A549 (cell line): ENCODE measurements at regions not wholly inside any gene's neighbourhood (a gene's known extent, or its start where the extent isn't known, plus 50 kb on each side); places are given as distances from the start of the nearest gene placed in this dataset.

Experiments
- ATAC-seq, 2 experiments: fragments of 200-7000 bp in 1 of 2; fragments of >200 bp in 1 of 2; cut with Nextera tagmentation in 1 of 2; cut with Tn5 transposase in 1 of 2; 3 replicates each; pipeline versions ENCODE4 v1.8.0 to v1.9.1; 2018 to 2020; ENCODE audit warnings: mild to moderate bottlenecking in 1 of 2, moderate library complexity in 1 of 2
- CTCF ChIA-PET: fragments of 300-600 bp; sonication (Branson Sonifier 250); formaldehyde crosslinking; extraction: SDS; loops from one replicate; lab custom pipeline; 2021; ENCODE audit warnings: antibody characterized with exemption, inconsistent platforms; lab: Yijun Ruan, JAX
- POLR2A ChIA-PET: fragments of 350-600 bp; formaldehyde crosslinking; extraction: SDS; loops from one replicate; lab custom pipeline; 2021; ENCODE audit warnings: antibody characterized with exemption, inconsistent platforms; lab: Yijun Ruan, JAX
- DNase-seq, 2 experiments: peaks; one replicate each; pipeline versions ENCODE4 v3.0.0 to v3.0.0-alpha.2; 2011 to 2016; ENCODE audit warnings: low read depth in 1 of 2, low spot score in 1 of 2
- FAIRE-seq: peaks from 2 replicates; lab custom pipeline; 2011; peaks lifted over from hg19 to GRCh38; lab: Jason Lieb, UNC
- H3K27ac ChIP-seq, 2 experiments: fragments of >200 bp; sonication (Bioruptor Twin); formaldehyde crosslinking; 3 replicates each; pipeline ENCODE4 v1.5.1; 2016 to 2017
- H3K4me1 ChIP-seq: fragments of >200 bp; sonication (Bioruptor Twin); formaldehyde crosslinking; 3 replicates; pipeline ENCODE4 v1.6.1; 2016
- H3K4me2 ChIP-seq: fragments of >200 bp; sonication (Bioruptor Twin); formaldehyde crosslinking; 3 replicates; pipeline ENCODE4 v1.6.1; 2016
- H3K4me3 ChIP-seq: fragments of >200 bp; sonication (Bioruptor Twin); formaldehyde crosslinking; 3 replicates; pipeline ENCODE4 v1.5.1; 2016
- H3K9me3 ChIP-seq: fragments of >200 bp; sonication (Bioruptor Twin); formaldehyde crosslinking; 3 replicates; pipeline ENCODE4 v1.6.1; 2016
- ATOH8 ChIP-seq: fragments of 250-450 bp; sonication (Bioruptor Pico); IDR thresholded peaks from 2 replicates; pipeline ENCODE4 v1.5.0; 2020; ENCODE audit warnings: low read depth, mild to moderate bottlenecking, moderate library complexity
- BHLHE40 ChIP-seq: IDR thresholded peaks from 2 replicates; pipeline ENCODE4 v1.6.1; 2012; ENCODE audit warnings: low read depth, low read length, inconsistent platforms
- CBX8 ChIP-seq: fragments of 200-600 bp; sonication (generic); IDR thresholded peaks from 2 replicates; pipeline ENCODE4 v1.6.1; 2016
- CEBPB ChIP-seq, 2 experiments: fragments of >200 bp in 1 of 2; sonication (Bioruptor Twin) in 1 of 2; formaldehyde crosslinking in 1 of 2; IDR thresholded peaks; 2 replicates each; pipeline ENCODE4 v1.6.1; 2012 to 2016
- CHD4 ChIP-seq: fragments of 200-600 bp; sonication (generic); IDR thresholded peaks from 2 replicates; pipeline ENCODE4 v1.6.1; 2016; ENCODE audit warnings: antibody characterized with exemption, mild to moderate bottlenecking, borderline replicate concordance
- EP300 ChIP-seq, 2 experiments: fragments of >200 bp; sonication (Bioruptor Twin); formaldehyde crosslinking; IDR thresholded peaks; 2 replicates in 1 of 2; 3 replicates in 1 of 2; pipeline ENCODE4 v1.6.1; 2016 to 2017
- ESRRA ChIP-seq: fragments of 150-350 bp; IDR thresholded peaks from 2 replicates; pipeline ENCODE4 v1.6.1; 2014; ENCODE audit warnings: mild to moderate bottlenecking, low read length, borderline replicate concordance
- FOSL2 ChIP-seq, 2 experiments: fragments of 450-650 bp in 1 of 2; fragments of >200 bp in 1 of 2; sonication (Bioruptor Twin) in 1 of 2; formaldehyde crosslinking; IDR thresholded peaks; 2 replicates each; pipeline versions ENCODE4 v1.5.0 to v1.6.1; 2016 to 2020; ENCODE audit warnings: mild to moderate bottlenecking in 1 of 2, moderate library complexity in 1 of 2
- FOXS1 ChIP-seq: fragments of 250-450 bp; sonication (Bioruptor Pico); IDR thresholded peaks from 2 replicates; pipeline ENCODE4 v1.5.0; 2020; ENCODE audit warnings: mild to moderate bottlenecking, moderate library complexity
- HES2 ChIP-seq: fragments of >200 bp; sonication (Bioruptor Twin); formaldehyde crosslinking; IDR thresholded peaks from 2 replicates; pipeline ENCODE4 v1.6.1; 2016
- HMGXB4 ChIP-seq: fragments of 250-450 bp; sonication (Bioruptor Pico); IDR thresholded peaks from 2 replicates; pipeline ENCODE4 v1.5.0; 2021; ENCODE audit warnings: mild to moderate bottlenecking, moderate library complexity, borderline replicate concordance
- JUN ChIP-seq, 2 experiments: fragments of >200 bp; sonication (Bioruptor Twin); formaldehyde crosslinking; IDR thresholded peaks; 2 replicates in 1 of 2; 3 replicates in 1 of 2; pipeline ENCODE4 v1.6.1; 2016 to 2017
- KDM1A ChIP-seq: fragments of 200-600 bp; sonication (generic); IDR thresholded peaks from 2 replicates; pipeline ENCODE4 v1.6.1; 2016; ENCODE audit warnings: low read depth, mild to moderate bottlenecking
- KDM5A ChIP-seq: fragments of 200-600 bp; sonication (generic); IDR thresholded peaks from 2 replicates; pipeline ENCODE4 v1.6.1; 2016; ENCODE audit warnings: antibody characterized with exemption, mild to moderate bottlenecking
- MAX ChIP-seq: IDR thresholded peaks from 2 replicates; pipeline ENCODE4 v1.6.1; 2012
- MYC ChIP-seq: IDR thresholded peaks from 2 replicates; pipeline ENCODE4 v1.6.1; 2012; ENCODE audit warnings: mild to moderate bottlenecking, inconsistent platforms, low read length, improper control_type of control experiment, borderline replicate concordance
- NPAS2 ChIP-seq: fragments of 250-450 bp; sonication (Bioruptor Pico); IDR thresholded peaks from 2 replicates; pipeline ENCODE4 v1.8.0; 2022; ENCODE audit warnings: mild to moderate bottlenecking, moderate library complexity, borderline replicate concordance
- PBX3 ChIP-seq: IDR thresholded peaks from 2 replicates; pipeline ENCODE4 v1.6.1; 2012
- PHF8 ChIP-seq: fragments of 200-600 bp; sonication (generic); IDR thresholded peaks from 2 replicates; pipeline ENCODE4 v1.6.1; 2016; ENCODE audit warnings: low read depth, mild to moderate bottlenecking, antibody characterized with exemption, moderate library complexity, borderline replicate concordance
- RNF2 ChIP-seq: fragments of 200-600 bp; sonication (generic); IDR thresholded peaks from 2 replicates; pipeline ENCODE4 v1.6.1; 2016; ENCODE audit warnings: low read depth, mild to moderate bottlenecking, antibody characterized with exemption, moderate library complexity, borderline replicate concordance
- SMC3 ChIP-seq: fragments of >200 bp; sonication (Bioruptor Twin); formaldehyde crosslinking; IDR thresholded peaks from 3 replicates; pipeline ENCODE4 v1.6.1; 2018; ENCODE audit warnings: inconsistent platforms
- SREBF2 ChIP-seq: fragments of 450-650 bp; IDR thresholded peaks from 2 replicates; pipeline ENCODE4 v1.6.1; 2014; ENCODE audit warnings: mild to moderate bottlenecking, moderate library complexity
- TFCP2L1 ChIP-seq: fragments of 250-450 bp; sonication (Bioruptor Pico); IDR thresholded peaks from 2 replicates; pipeline ENCODE4 v1.5.0; 2021; ENCODE audit warnings: mild to moderate bottlenecking
- ZC3H11A ChIP-seq: fragments of 450-650 bp; IDR thresholded peaks from 2 replicates; pipeline ENCODE4 v1.6.1; 2014; ENCODE audit warnings: antibody characterized with exemption, mild to moderate bottlenecking
- WGBS: methylation state at CpG from one replicate; pipeline ENCODE4 v1.1.6; 2017; ENCODE audit errors: missing lambda C conversion rate; 5-methylcytosine and 5-hydroxymethylcytosine counted together

- peaks cover 21% of the 10 kb centered on the region; the same call in 2 of the 3 replicates for H3K4me1 ChIP-seq
- peak overlapping the region in 1 of 2 experiments; percentile 51; a peak in 1 of 6 replicates for H3K27ac ChIP-seq
- no peak overlapping the region for H3K4me3 ChIP-seq
- no peak for TF ChIP-seq SMC3
- no peak for TF ChIP-seq ATOH8 (CRISPR knock-in tag)
- TF ChIP-seq FOSL2 (IDR thresholded peaks at IDR 0.05): no peak
- TF ChIP-seq FOSL2 (CRISPR knock-in tag; IDR thresholded peaks at IDR 0.05): 0 out of 2 replicates have a peak, but pooled peaks have one; percentile 8
- TF ChIP-seq, all 56 proteins: peak for 1
- WGBS: 54% methylated on average over 7 of the region's 9 CpGs
- peak; percentile 53 to 58; a peak in 3 of 6 replicates for ATAC-seq
- H3K4me2 ChIP-seq: peak overlapping the region; percentile 48
- FAIRE-seq: no peak
- H3K9me3 ChIP-seq: 0 out of 3 replicates have a peak, but pooled peaks cover 3% of the 10 kb centered on the region
- CTCF ChIA-PET: interaction anchor here (1.4 to 1.7 kb wide), 2 partner anchors 55 to 163 kb away, joined by 3 to 5 read pairs; no protein-coding TSS in a partner anchor
- no peak for DNase-seq
- POLR2A ChIA-PET: no interaction called here
These were observed 80.1 kb upstream of the SH3PXD2B start for GRCh38 chr5:172534229-172535107.

GRCh38 chr5:172533399-172534228, 79.3 kb upstream of the SH3PXD2B start:
- TF ChIP-seq CHD4 (no peak), PHF8 (no peak), HES2 (no peak), TFCP2L1 (no peak)
- TF ChIP-seq, all 56 proteins: peak for 0
- CTCF ChIA-PET: interaction anchor here (0.9 kb wide), 1 partner anchor 163 kb away, joined by 3 read pairs; no protein-coding TSS in a partner anchor
- H3K4me1 ChIP-seq: peaks cover 21% of the 10 kb centered on the region; the same call in 2 of the 3 replicates
- H3K4me2 ChIP-seq: peak overlapping the region; percentile 48
- POLR2A ChIA-PET: no interaction called here
- peak overlapping the region in 1 of 2 experiments; percentile 62; a peak in 1 of 6 replicates for H3K27ac ChIP-seq
- DNase-seq: no peak
- H3K4me3 ChIP-seq: no peak overlapping the region
- FAIRE-seq: no peak
- H3K9me3 ChIP-seq: peaks cover 5% of the 10 kb centered on the region; the same call in 2 of the 3 replicates
- 49% methylated on average over 12 of the region's 12 CpGs for WGBS
- ATAC-seq: peak; percentile 48 to 64; a peak in 4 of 6 replicates

- Histone ChIP-seq H3K9me3 (peaks cover 9% of the 10 kb centered on the region), H3K4me3 (no peak overlapping the region), H3K4me1 (peaks cover 21% of the 10 kb centered on the region; the same call in 2 of the 3 replicates), H3K27ac (peak overlapping the region in 1 of 2 experiments; percentile 62; a peak in 1 of 6 replicates)
- ChIA-PET POLR2A (no interaction called here), CTCF (interaction anchor here (0.9 kb wide), 1 partner anchor 164 kb away, joined by 3 read pairs; no protein-coding TSS in a partner anchor)
- no peak for DNase-seq
- FAIRE-seq: no peak
- no peak for ATAC-seq
- TF ChIP-seq MAX (no peak), ATOH8 (CRISPR knock-in tag) (no peak), RNF2 (no peak), CEBPB (IDR thresholded peaks at IDR 0.05) (no peak), ESRRA (no peak), HMGXB4 (no peak), JUN (IDR thresholded peaks at IDR 0.05) (no peak), NPAS2 (CRISPR knock-in tag) (no peak), KDM5A (no peak), ZC3H11A (no peak), SREBF2 (no peak), MYC (no peak), EP300 (IDR thresholded peaks at IDR 0.05) (no peak), CBX8 (no peak), CHD4 (no peak), KDM1A (no peak), FOXS1 (no peak), PBX3 (no peak), BHLHE40 (no peak)
- TF ChIP-seq, all 56 proteins: peak for 0
- WGBS: 60% methylated on average over 10 of the region's 10 CpGs
- H3K4me2 ChIP-seq: peak overlapping the region; percentile 48; the same call in 1 of the 3 replicates
These were observed 78.7 kb upstream of the SH3PXD2B start for GRCh38 chr5:172533058-172533398.
